CD14-positive monocyte (primary cell): ENCODE measurements at regions not wholly inside any gene's neighbourhood (a gene's known extent, or its start where the extent isn't known, plus 50 kb on each side); places are given as distances from the start of the nearest gene placed in this dataset.

Source experiments
- DNase-seq, 3 donors: peaks; one replicate each; pipeline ENCODE4 v3.0.0-alpha.2; 2011 to 2022
- H2AFZ ChIP-seq: 2 replicates; pipeline ENCODE4 v1.6.0; 2012; ENCODE audit warnings: mild to moderate bottlenecking, low read depth, low read length, inconsistent platforms; ENCODE audit not compliant: insufficient read depth, poor library complexity, severe bottlenecking
- H3K27ac ChIP-seq, 2 donors: 1 replicate in 1 of 2; 2 replicates in 1 of 2; pipeline ENCODE4 v1.5.1; 2012 to 2013; ENCODE audit warnings: low read length in 2 of 2, control low read depth in 1 of 2, inconsistent platforms in 1 of 2, low read depth in 1 of 2, mild to moderate bottlenecking in 1 of 2
- H3K27me3 ChIP-seq, 2 donors: one replicate each; pipeline versions ENCODE4 v1.6.0 to v1.6.1; 2011 to 2013; ENCODE audit warnings: low read length in 2 of 2; ENCODE audit not compliant: control insufficient read depth in 2 of 2, insufficient read depth in 2 of 2
- H3K36me3 ChIP-seq, 2 donors: replicated peaks in 1 of 2; 1 replicate in 1 of 2; 2 replicates in 1 of 2; pipeline versions ENCODE4 v1.5.1 to v1.6.1; 2012 to 2013; ENCODE audit warnings: low read length in 2 of 2, control low read depth in 1 of 2, inconsistent platforms in 1 of 2, mild to moderate bottlenecking in 1 of 2; ENCODE audit not compliant: insufficient read depth in 2 of 2, control insufficient read depth in 1 of 2
- H3K4me1 ChIP-seq, 2 donors: 1 replicate in 1 of 2; 2 replicates in 1 of 2; pipeline versions ENCODE4 v1.5.1 to v1.6.1; 2012 to 2013; ENCODE audit warnings: low read length in 2 of 2, control low read depth in 1 of 2, inconsistent platforms in 1 of 2, mild to moderate bottlenecking in 1 of 2, moderate library complexity in 1 of 2; ENCODE audit not compliant: insufficient read depth in 2 of 2, control insufficient read depth in 1 of 2
- H3K4me2 ChIP-seq: replicated peaks from 2 replicates; pipeline ENCODE3; 2012; ENCODE audit warnings: low read length, moderate library complexity, mild to moderate bottlenecking; ENCODE audit not compliant: poor library complexity, severe bottlenecking; ENCODE audit errors: extremely low read depth
- H3K4me3 ChIP-seq, 3 experiments: fragments of 200-600 bp in 1 of 3; sonication (generic) in 1 of 3; replicated peaks in 1 of 3; 1 replicate in 2 of 3; 2 replicates in 1 of 3; pipeline ENCODE4 v1.5.1; 2011 to 2013; ENCODE audit warnings: low read length in 3 of 3, mild to moderate bottlenecking in 3 of 3, control low read depth in 2 of 3, low read depth in 2 of 3, inconsistent platforms in 1 of 3, moderate library complexity in 1 of 3
- H3K79me2 ChIP-seq: 2 replicates; pipeline ENCODE4 v1.6.0; 2012; ENCODE audit warnings: mild to moderate bottlenecking, control low read depth, inconsistent platforms, low read length, moderate library complexity; ENCODE audit not compliant: insufficient read depth
- H3K9ac ChIP-seq: 2 replicates; pipeline ENCODE4 v1.6.0; 2017; ENCODE audit warnings: low read length, mild to moderate bottlenecking; ENCODE audit not compliant: insufficient read depth, poor library complexity, severe bottlenecking
- H3K9me3 ChIP-seq, 2 donors: replicated peaks in 1 of 2; 1 replicate in 1 of 2; 2 replicates in 1 of 2; pipeline versions ENCODE4 v1.5.1 to v1.6.1; 2012 to 2013; ENCODE audit warnings: low read length in 2 of 2, control low read depth in 1 of 2; ENCODE audit not compliant: control insufficient read depth in 1 of 2, insufficient read depth in 1 of 2
- H4K20me1 ChIP-seq: 2 replicates; pipeline ENCODE4 v1.6.0; 2012; ENCODE audit warnings: mild to moderate bottlenecking, low read length, control low read depth, moderate library complexity; ENCODE audit not compliant: insufficient read depth
- H3K27ac Mint-ChIP-seq, 7 donors: one replicate each; pipeline ENCODE4 v1.8.0; 2020; ENCODE audit warnings: mild to moderate bottlenecking in 7 of 7, mixed read lengths in 7 of 7, moderate library complexity in 6 of 7, inconsistent platforms in 2 of 7
- H3K27me3 Mint-ChIP-seq, 3 donors: one replicate each; pipeline ENCODE4 v1.8.0; 2021 to 2022; ENCODE audit warnings: low read depth in 3 of 3, mild to moderate bottlenecking in 3 of 3, mixed read lengths in 3 of 3, moderate library complexity in 3 of 3, inconsistent platforms in 1 of 3
- H3K36me3 Mint-ChIP-seq, 2 donors: one replicate each; pipeline ENCODE4 v1.8.0; 2020; ENCODE audit warnings: mixed read lengths in 2 of 2, inconsistent platforms in 1 of 2, mild to moderate bottlenecking in 1 of 2
- H3K4me1 Mint-ChIP-seq: one replicate; pipeline ENCODE4 v1.8.0; 2020; ENCODE audit warnings: mild to moderate bottlenecking, mixed read lengths
- H3K4me3 Mint-ChIP-seq, 2 donors: one replicate each; pipeline ENCODE4 v1.8.0; 2020; ENCODE audit warnings: mild to moderate bottlenecking in 2 of 2, mixed read lengths in 2 of 2, moderate library complexity in 1 of 2
- H3K9me3 Mint-ChIP-seq, 7 donors: one replicate each; pipeline ENCODE4 v1.8.0; 2020 to 2022; ENCODE audit warnings: mixed read lengths in 7 of 7, mild to moderate bottlenecking in 6 of 7, moderate library complexity in 6 of 7, inconsistent platforms in 2 of 7
- WGBS: methylation state at CpG from one replicate; pipeline ENCODE4 v1.1.5; 2013; ENCODE audit warnings: missing lambda C conversion rate; ENCODE audit not compliant: insufficient coverage; 5-methylcytosine and 5-hydroxymethylcytosine counted together
- intact Hi-C, 2 donors: fragments of 100-400 bp; cut with micrococcal nuclease; formaldehyde crosslinking; loops; one replicate each; pipeline versions ENCODE4 v1.15.0 to v1.15.1; 2023
- TF ChIP-seq, protein P1 (sequence below): fragments of 200-600 bp; IDR thresholded peaks from one replicate; pipeline ENCODE4 v1.8.0; 2022; ENCODE audit warnings: antibody characterized with exemption, mild to moderate bottlenecking

DNA sequence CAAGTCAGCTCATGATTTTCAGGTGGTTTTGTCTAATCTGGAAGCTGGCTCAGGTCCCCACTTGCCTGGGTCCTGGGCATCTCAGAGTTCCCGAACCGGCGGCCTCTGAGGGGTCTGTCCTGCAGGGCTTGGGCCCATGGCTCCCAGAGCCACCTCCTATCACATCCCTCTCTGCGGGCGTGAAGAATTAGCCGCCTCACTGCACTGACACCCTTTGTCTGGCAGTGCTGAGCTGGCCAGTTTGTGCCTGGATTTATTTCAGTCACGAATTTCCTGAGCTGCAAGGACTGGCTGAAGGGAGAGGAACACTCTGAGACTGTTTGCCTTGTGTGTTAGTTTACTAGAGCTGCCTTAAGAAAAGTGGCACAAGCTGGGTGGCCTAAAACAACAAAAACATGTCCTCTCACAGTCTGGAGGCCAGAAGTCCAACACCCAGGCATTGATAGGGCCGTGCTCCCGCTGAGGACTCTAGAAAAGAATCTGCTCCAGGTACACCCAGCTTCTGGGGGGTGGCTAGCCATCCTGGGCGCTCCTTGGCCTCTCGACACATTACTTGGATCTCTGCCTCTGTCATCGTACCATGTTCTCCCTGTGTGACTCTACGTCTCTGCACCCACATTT, 217.5 kb upstream of the DYNLRB2 start:
- peaks cover 0 to 5% (median 0%) of the 10 kb centered on the region in 7 donors for H3K9me3 Mint-ChIP-seq
- intact Hi-C loops, result no loop called here
- 84% methylated on average over 13 of the region's 13 CpGs for WGBS

DNA sequence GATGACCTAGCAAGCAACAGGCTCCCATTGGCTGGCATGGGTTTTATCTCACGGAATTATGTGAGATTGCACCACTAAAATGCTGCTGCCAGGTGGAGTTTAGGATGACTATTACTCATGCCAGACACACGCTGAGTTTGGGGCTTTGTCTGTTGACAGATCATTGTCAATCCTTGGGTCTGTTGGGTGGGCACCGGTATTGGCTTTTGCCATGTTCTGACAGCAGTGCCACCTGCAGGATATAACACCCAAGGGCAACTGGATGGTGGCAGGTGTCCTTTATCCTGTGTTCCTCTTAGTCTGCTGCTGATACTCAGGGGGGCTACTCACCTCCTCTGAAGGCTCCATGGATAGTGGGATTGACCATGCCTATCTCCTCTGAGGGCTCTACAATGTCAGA, 221.6 kb upstream of the DYNLRB2 start:
- peaks cover 1 to 4% (median 3%) of the 10 kb centered on the region in 3 donors for H3K27me3 Mint-ChIP-seq
- H3K79me2 ChIP-seq, result no peaks in the 10 kb centered on the region
- no peaks in the 10 kb centered on the region for H3K4me1 ChIP-seq
- no peaks in the 10 kb centered on the region for H4K20me1 ChIP-seq
- no peak overlapping the region for H3K27ac ChIP-seq
- H3K9ac ChIP-seq, result no peak overlapping the region
- no peak for DNase-seq
- no peaks in the 10 kb centered on the region for H3K9me3 ChIP-seq
- H2AFZ ChIP-seq, result no peak overlapping the region
- H3K4me3 ChIP-seq, result no peak overlapping the region
- H3K9me3 Mint-ChIP-seq, result peaks cover 0 to 5% (median 1%) of the 10 kb centered on the region in 7 donors
- H3K4me2 ChIP-seq, result no peak overlapping the region
- intact Hi-C loops, result no loop called here
- H3K36me3 Mint-ChIP-seq, result no peaks in the 10 kb centered on the region
- no peaks in the 10 kb centered on the region for H3K4me1 Mint-ChIP-seq
- H3K4me3 Mint-ChIP-seq, result no peak overlapping the region
- no peaks in the 10 kb centered on the region for H3K36me3 ChIP-seq
- TF ChIP-seq, protein P1, sequence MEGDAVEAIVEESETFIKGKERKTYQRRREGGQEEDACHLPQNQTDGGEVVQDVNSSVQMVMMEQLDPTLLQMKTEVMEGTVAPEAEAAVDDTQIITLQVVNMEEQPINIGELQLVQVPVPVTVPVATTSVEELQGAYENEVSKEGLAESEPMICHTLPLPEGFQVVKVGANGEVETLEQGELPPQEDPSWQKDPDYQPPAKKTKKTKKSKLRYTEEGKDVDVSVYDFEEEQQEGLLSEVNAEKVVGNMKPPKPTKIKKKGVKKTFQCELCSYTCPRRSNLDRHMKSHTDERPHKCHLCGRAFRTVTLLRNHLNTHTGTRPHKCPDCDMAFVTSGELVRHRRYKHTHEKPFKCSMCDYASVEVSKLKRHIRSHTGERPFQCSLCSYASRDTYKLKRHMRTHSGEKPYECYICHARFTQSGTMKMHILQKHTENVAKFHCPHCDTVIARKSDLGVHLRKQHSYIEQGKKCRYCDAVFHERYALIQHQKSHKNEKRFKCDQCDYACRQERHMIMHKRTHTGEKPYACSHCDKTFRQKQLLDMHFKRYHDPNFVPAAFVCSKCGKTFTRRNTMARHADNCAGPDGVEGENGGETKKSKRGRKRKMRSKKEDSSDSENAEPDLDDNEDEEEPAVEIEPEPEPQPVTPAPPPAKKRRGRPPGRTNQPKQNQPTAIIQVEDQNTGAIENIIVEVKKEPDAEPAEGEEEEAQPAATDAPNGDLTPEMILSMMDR, result no peak
- 97% methylated on average over 3 of the region's 3 CpGs for WGBS
- H3K27me3 ChIP-seq, result no peaks in the 10 kb centered on the region
- no peak overlapping the region for H3K27ac Mint-ChIP-seq

More for the DNA sequence above, 217.5 kb upstream of the DYNLRB2 start:
- Histone ChIP-seq H3K4me2 (no peak overlapping the region), H3K9me3 (no peaks in the 10 kb centered on the region), H3K27me3 (no peaks in the 10 kb centered on the region), H3K36me3 (no peaks in the 10 kb centered on the region), H3K9ac (no peak overlapping the region), H3K4me3 (no peak overlapping the region), H3K27ac (no peak overlapping the region), H4K20me1 (no peaks in the 10 kb centered on the region), H3K4me1 (no peaks in the 10 kb centered on the region), H2AFZ (no peak overlapping the region), H3K79me2 (no peaks in the 10 kb centered on the region)
- H3K4me1 Mint-ChIP-seq, result no peaks in the 10 kb centered on the region
- H3K27me3 Mint-ChIP-seq, result peaks cover 1 to 4% (median 3%) of the 10 kb centered on the region in 3 donors
- TF ChIP-seq, protein P1, result no peak
- H3K27ac Mint-ChIP-seq, result no peak overlapping the region
- H3K4me3 Mint-ChIP-seq, result no peak overlapping the region
- no peak for DNase-seq
- H3K36me3 Mint-ChIP-seq, result no peaks in the 10 kb centered on the region
